ENCODE measurements at regions not wholly inside any gene's neighbourhood (a gene's known extent, or its start where the extent isn't known, plus 50 kb on each side); places are given as distances from the start of the nearest gene placed in this dataset.

DNA sequence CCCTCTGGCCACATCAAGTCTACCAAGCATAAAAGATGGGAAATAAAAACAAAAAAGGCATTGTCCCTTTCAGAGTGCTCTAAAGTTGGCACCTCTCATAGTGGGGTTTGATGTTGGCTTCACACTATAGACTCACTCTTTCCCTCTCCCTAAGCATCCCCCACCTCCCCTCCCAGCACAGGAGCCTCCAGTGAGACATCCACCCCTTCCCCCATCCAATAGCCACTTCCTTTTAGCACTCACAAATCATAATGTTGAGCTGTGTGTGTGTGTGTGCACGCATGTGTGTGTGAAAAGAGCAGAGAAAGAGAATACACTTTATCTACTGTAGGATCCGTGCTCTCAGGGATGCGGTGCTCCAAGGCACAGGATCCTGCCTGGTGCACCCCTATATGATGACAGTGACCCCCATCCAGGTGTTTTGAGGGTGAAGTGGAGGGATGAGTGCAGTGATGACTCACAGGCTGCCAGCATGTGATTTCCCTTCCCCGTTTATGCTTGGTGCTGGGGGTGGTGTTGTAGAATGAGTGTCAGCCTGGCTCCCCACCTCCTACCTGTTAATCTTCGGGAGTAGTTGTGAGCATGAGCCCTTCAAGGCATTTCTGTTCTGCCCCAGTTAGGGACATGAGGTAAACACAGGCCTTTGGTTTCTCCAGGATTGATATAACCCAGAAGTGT is 235.2 kb upstream of the B3GAT1 start:
- DNase-seq (ENCODE audit: low read depth in 2 of 2): no peak

DNA sequence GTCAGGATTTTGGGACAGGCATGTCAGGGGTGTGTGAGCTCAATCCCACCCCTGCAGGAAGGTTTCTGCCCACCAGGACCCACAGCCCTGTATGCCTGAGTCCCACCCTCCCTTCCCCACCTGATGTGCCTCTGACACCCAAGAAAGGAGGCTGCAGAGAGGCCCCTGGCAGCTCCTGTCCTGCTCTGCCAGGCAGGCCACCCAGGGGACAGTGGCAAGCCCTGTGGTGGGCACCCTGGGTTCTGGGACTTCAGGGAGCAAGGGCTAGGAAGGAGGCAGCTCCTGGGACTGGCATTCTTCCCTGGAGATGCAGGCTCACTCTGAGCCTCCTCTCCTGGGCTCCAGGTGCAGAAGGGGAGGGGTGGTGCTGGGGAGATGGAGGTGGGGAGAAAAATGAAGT is 234.5 kb upstream of the B3GAT1 start:
- no peak for DNase-seq (ENCODE audit: low read depth in 2 of 2)

DNA sequence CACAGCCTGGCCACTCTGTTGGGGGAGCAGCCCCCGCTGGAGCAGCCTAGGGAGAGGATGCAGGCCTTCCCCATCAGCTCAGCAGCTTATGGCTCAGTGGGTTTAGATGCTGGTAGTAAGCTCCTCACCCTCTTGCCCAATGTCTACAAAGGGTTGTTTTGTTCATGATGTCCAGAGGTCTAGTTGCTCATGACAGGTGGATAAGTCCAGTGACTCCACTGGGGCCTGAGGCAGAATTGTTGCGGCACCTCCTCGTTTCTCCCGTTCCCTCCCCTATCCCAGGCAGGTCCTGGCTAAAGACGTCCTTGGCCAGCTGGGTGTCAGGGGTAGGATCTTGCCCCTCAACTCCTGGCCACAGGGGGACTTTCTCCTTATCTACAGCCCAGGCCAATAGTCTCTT is 233.5 kb upstream of the B3GAT1 start:
- no peak for DNase-seq (ENCODE audit: low read depth in 2 of 2)

DNA sequence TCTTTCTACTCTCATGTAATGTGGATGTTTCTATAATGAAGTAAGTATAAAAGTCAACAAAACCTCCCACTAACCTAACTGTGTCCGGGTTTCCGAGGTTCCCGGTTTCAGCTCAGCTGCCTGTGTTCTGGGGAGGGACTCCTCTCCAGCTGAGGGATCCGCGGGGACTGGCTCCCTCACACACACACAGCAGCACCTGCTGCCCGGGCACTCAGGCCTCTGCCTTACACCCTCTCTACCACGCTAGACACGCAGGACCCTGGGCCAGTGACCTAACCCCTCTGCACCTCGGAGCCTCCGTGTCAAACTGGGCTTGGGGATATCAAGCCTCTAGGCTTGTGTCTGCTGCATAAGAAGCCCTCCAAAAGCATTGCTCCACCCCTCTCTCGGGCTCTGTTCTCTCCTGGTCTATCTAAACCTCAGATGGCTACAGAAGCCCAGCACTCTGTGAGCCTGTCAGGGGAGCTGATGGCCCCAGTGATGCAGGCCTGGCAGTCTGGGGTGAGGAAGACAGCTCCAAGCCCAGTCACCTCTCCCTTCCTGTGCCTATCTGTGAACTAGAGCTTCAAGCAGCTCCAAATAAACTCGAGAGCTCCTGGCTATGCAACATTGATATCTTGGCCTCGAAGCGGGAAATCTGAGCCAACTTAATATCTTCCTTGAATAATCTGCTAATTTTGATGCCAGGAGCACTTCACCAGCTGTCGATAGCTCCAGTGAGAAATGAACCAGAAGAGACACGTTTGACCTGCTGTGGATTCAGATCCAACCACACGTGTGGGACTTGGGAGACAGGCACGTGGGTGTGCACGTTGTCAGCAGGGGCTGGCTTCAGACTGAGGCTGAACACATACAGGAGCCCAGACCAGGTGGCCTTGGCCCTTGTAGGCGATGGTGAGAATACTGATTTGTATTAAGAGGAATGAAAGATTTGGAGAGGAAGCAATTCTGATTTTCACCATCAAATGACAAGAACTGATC is 232.7 kb upstream of the B3GAT1 start:
- no peak for DNase-seq (ENCODE audit: low read depth in 2 of 2)

DNA sequence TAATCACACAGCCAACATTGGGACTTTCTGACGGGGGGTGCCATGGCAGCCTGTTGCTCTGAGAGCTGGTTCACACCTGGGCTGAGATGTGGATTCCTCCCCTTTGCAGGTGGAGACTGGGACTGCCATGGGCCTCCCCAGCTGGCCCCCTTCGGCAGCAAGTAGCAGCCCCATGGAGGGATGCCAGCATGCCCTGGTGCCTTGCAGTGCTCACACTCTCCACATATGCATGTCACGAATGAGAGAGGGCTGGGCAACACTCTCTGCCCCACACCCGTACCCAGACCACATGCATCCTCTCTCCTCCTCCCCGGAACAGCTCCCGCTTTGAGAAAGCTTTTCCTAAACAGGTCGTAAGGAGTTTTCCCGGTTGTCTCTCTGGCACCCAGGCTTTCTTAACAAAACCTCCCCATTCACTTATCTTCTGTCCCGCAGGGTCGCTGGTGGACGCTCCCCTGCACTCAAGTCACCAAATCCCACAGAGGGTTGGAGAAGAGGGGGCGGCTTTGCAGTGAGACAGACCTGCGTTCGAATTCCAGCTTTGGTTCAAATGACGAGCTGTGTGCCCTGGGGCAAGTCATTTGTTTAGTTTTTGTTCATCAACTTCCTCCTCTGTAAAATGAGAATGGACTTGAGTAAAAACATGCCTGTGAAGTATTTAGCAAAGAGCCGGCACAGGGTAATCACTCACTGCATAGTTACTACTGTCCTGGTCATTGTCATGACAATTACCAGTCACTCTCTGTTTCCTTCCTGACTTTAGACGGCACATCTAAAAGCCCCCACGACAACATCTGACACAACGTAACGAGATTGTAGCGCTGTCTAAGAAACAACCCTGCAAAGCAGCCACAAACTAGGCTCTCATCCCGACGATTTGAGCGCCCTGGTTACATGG is 231.3 kb upstream of the B3GAT1 start:
- DNase-seq (ENCODE audit: low read depth in 2 of 2): no peak

DNA sequence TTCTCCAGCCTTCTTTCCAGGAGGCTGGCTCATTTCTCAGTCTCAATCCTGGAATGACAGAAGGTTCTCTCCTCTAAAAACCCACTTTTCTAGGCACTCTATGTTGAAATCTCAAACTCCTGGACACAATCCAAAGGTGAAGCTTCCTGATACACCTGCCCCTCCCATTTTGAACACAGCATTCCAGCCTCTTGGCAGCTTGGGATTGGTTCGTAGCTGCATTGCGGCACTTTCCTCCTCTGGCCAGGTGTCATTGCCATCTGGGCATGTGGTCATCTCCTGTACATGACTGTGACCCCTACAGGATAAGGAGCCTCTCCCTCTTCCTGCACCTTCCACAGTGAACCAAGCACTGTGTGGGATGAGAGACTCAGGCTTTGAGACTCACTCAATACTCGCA is 230.2 kb upstream of the B3GAT1 start:
- DNase-seq (ENCODE audit: low read depth in 2 of 2): no peak

DNA sequence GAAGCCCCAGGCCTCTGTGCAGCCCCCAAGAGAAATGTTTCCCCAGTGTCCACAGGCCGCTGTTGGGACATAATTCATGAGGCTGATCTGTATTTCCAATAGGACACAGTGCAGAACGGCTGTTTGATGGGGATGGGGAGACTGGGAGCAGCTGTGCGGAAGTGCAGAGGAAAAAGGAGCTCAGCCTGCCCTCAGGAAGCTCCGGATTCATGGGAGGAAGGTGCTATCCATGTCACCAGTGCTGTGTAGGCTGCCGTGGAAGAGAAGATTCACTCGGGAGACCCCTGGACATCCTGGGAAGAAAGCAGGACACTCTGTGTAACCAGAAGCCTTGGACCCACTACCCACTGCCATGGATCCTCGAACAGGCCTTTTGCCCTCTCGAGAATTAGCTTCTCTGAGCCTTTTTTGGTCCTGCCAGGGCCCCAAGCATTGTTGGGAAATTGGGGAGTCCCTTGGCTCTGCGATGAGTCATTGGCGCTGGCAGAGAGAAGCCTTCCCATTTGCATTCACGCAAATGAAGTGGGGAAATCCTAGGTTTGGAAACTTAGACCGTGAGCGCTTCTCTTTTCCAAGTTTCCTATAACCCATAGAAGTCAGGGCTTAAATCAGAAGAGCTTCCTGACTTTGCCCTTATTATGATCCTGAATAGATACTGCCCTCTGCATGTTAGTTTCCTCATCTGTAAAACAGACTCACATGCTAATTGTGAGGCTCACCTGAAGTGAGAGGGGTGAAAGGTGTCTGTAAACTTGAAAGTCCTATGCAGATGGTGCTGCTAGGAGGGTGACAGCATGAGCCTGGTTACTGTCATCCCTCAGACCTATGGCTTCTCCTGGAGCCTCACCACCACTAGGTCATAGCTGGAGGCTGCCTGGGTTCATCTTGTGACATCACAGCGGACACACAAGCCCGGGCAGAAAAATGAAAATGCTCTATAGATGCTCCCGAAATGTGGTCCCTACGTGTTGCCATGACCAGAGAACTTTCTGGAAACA is 229.2 kb upstream of the B3GAT1 start:
- DNase-seq (ENCODE audit: low read depth in 2 of 2): no peak

DNA sequence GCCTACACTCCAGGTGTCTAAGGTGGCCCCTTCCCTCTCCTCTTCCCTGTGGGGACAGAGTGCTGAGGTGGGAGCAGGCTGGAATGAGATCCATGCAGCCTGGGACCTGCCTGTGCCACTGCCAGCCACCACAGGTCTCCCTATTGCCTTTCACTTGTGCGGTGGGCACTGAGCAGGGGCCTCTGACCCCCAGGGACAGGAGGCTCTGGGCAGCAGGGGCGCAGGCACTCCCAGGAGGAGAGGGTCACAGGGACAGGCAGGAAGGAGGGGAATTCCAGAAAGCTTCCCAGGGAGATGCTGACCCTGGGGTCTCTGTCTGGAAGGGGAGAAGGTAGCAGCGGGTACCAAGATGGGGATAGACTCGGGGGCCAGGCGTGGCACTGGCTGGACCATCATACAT is 228.5 kb upstream of the B3GAT1 start:
- no peak for DNase-seq (ENCODE audit: low read depth in 2 of 2)

DNA sequence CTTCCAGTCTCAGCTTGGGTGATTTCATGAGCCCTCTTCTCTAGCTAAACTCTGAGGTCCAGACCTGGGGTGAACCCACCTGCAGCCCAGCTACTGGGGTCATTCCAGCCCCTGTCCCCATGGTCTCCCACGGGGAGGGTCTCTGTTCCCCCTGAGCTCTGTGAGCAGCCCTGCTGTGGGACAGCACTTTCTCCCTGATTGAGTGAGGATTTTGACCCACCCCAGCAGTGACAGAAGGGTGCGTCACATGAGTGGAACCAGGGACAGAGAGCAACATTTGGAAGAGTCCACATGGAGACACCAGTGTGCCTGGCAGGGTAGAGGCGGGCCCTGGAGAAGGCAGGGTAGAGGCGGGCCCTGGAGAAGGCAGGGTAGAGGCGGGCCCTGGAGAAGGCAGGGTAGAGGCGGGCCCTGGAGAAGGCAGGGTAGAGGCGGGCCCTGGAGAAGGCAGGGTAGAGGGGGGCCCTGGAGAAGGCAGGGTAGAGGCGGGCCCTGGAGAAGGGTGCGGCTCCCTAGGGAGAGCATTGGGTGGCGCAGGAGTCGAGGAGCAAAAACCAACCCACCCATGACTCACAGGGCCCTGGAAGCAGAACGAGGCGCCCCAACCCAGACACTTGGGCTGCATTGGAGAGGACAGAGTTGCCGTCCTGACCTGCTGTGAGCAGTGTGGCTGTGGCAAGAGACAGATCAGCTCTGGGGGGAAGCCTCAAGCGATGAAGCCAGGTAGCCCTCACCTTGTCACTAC is 227.7 kb upstream of the B3GAT1 start:
- DNase-seq (ENCODE audit: low read depth in 2 of 2): no peak

DNA sequence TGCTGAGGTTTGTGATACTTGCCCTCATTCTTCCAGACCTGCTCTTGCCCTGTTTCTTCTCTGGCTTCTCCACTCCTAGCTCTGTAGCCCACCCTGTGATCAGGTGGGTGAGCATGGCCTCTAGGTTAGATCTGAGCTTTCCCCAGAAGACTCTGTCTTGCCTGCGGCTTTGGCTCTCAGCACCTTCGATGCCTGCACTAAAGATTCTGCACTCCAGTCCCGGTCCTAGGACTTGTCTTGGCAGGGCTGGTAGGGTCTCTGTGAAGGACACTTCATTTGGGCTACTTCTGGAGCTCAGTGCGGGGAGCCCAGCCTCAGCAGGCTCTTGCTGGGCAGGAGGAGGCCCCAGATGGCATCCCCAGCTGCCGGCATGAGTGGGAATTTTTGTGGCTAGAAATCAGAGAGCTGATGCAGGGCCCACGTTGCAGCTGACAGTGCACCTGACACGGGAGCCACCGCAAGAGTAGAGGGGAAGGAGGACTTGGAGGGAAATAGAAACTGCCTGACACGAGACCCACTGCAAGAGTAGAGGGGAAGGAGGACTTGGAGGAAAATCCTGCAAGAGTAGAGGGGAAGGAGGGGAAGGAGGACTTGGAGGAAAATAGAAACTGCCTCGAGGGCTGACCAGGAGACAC is 226.9 kb upstream of the B3GAT1 start:
- no peak for DNase-seq (ENCODE audit: low read depth in 2 of 2)

DNA sequence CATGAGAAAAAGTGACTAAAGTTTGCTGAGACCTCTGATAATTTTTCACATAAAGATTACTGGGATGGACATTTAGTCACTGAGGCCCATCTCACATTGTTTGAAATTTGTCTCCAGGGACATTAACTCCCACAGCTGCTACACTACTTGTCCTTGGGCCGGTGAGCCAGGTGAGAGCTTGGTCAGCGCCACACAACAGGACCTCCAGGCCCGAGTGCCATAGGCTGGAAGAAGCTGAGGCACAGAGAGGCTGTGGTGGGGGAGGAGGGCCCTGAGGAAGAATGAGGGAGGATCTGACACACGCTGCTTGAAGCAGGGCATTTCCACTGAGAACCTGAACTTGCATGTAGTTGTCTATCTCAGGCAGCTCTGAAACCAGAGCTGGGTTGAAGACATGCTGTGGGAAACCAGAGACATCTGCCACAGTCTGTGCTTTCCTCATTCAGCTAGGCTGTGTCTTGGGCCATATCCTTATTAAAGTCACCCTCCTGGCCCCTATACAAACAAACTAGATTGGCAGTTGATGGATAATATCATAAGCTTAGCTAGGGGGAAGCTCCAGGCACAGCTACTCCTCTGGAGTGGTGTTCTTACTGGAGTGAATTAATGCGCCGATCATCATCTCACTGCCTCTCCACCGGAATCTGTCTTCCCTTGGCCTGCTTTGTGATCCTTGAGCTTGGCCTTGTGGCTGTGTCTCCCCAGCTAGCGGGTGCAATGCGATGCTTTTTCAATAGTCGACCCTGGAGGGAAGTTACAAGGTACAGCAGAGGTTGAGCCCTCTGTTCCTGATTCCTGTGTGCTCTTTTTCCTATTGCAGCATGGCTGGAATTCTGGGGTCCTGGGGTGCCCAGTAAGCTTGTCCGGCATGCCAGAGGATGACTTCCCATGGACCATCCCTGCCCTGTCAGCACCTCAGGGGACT is 225.3 kb upstream of the B3GAT1 start:
- DNase-seq (ENCODE audit: low read depth in 2 of 2): no peak

DNA sequence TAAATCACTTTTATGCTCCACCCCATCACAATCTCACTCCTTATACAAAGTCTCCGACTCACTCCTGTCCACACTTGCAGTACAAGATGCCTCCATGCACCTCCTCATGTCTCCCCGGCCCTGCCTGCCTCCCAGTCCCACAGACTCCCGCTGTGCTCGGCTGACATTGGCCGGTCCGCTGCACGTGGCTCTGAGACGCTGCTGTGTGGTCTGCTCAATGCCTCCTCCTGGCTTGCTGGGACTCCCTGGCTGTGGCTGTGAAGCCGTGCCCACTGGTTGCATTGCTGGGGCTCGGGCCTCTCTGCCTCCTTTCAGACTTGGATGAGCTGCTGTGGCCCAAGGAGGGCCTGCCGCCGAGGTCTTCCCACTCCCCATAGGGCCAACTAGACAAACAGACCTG is 224.0 kb upstream of the B3GAT1 start:
- DNase-seq (ENCODE audit: low read depth in 2 of 2): no peak

DNA sequence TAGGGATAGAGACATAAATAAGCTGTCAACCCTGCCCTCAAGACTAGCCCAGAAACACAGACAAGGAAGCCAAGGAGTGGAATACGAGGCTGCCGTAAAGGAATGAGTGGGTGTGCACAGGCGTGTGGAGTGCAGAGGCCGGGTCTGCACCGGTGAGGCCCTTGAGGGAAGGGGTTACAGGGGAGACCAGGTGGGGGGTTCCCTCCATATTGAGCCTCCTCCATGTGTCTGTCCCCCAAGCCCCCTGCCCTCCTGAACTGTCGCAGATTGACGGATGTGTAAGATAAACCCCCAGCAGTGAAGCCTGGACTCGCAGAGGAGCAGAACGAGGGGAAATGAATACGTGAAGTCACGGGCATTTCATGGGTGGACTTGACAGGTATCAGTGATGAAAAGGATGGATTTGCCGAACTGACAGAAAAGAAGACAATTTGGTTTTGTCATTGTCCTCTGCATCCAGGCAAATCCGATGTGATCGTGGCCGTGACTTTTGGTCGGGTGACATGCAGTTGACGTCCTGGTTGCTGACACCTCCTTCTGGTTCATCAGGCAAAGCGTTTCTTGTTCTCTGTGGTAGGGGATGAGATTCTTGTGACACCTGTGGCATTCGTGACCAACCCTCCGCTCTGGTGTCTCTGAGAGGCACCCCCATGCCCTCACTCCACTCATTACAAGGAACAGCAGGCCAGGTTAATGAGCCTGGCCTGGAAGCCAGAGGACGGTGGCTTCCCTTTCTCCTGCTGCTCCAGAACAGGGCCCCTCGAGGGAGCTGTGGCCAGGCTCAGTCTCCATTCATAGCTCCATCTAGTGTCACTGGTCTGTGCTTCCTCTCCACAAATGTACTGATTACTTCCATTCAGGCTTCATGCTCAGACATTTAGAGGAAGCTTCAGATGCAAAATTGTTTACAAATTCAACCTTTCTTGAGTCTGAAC is 223.1 kb upstream of the B3GAT1 start:
- DNase-seq (ENCODE audit: low read depth in 2 of 2): no peak

DNA sequence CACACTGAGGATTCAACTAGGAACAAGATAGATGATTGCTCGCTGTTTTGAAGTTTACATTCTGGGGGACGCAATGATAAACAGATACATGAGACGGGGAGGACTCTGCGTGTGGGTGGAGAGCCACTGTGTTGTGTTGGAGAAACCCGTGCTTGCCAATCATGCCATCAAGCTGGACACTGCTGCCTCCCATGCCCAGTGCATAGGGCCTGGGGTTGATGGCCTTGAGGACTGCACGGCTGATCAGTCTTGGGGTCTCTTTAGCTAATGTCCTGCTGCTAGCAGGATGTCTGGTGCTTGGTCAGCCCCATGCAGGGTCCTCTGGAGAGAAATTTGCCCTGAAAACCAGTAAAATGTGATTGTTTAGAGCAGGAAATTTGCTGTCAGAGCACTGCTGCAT is 221.2 kb upstream of the B3GAT1 start:
- no peak for DNase-seq (ENCODE audit: low read depth in 2 of 2)

DNA sequence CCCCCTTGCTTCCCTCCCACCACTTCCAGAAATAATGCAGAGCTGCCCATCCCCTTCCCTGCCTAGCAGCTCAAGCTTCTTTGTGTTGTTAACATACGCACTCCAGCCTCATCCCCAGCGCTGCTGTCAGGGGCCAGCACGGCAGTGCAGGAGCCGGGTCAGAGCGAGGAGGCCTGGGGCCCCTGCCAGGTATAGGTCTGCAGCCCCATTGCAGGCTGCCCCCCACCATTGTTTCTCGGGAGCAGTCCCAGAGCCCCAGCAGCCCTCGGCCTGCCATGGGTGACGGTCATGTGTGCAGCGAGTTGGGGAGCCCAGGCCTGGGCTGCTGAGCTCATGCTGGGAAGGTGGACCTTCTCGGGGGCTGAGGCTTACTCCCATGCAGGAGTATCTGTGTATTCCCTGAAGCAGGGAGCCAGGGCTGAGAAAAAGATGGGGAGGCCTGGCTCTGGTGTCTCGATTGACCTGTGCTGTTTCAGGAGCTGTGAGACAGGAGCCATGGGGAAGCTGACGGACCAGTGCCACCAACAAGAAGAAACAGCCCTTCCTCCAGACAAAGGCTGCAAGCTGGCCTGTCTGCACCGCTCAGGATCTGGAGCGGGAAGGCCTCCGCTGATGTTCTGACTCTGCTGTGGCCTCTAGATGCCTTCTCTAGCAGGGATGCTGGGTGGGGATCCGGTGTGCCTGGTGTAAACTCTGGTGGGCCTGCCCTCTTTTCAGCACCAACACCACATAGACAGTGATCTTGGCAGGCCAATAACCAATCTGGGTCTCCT is 220.5 kb upstream of the B3GAT1 start:
- DNase-seq (ENCODE audit: low read depth in 2 of 2): no peak

DNA sequence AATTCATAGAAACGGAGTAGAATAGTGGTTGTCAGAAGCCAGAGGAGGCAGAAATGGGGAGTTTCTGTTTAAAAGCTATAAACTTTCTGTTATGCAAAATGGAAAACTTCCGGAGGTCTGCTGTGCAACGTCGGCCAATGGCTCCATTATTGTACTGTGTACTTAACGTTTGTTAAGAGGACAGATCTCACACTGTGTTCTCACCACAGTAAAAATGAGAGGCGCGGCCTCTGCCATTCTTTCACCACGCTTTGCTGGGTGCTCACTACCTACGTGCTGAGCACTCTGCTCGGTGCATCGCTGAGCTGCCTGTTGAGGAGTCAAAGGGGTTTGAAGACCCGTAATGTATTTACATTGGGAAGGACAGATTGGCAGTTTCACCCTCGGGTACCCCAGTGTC is 218.8 kb upstream of the B3GAT1 start:
- DNase-seq (ENCODE audit: low read depth in 2 of 2): no peak

DNA sequence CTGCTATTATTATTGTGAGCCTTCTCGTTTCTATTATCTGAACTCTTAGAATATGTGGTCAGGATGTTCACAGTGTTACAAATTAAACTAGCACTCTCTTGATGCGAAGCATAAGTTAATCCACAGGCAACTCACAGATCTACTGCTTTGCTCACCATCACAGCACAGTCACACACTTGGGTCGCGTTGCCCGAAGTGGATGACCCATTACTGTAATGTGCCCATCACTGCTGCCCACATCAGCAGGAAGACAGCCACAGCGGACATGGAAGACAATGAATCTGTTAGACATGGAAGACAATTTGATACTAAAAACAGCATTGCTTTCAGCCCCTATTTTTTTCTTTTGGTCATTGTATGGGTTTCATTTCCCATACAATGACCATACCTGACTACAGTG is 216.4 kb upstream of the B3GAT1 start:
- DNase-seq (ENCODE audit: low read depth in 2 of 2): no peak

Measured in activated CD4-positive, alpha-beta T cell treated with anti-CD3 and anti-CD28 coated beads for 24 hours (primary cell).